Kidney (tissue), 13 donors: ENCODE measurements at regions not wholly inside any gene's neighbourhood (a gene's known extent, or its start where the extent isn't known, plus 50 kb on each side); places are given as distances from the start of the nearest gene placed in this dataset.

ENCODE experiments used
- DNase-seq, 5 donors: peaks; one replicate each; pipeline ENCODE4 v3.0.0-alpha.2; 2013 to 2020
- FAIRE-seq: peaks from 2 replicates; lab custom pipeline; 2012; peaks lifted over from hg19 to GRCh38; lab: Jason Lieb, UNC
- H3K27ac ChIP-seq, 2 donors: one replicate each; pipeline ENCODE4 v1.7.0; 2013; ENCODE audit warnings: low read depth in 2 of 2, low read length in 2 of 2, inconsistent platforms in 1 of 2
- H3K27me3 ChIP-seq: one replicate; pipeline ENCODE4 v1.7.1; 2013; ENCODE audit warnings: low read length, inconsistent platforms; ENCODE audit not compliant: control insufficient read depth, insufficient read depth
- H3K36me3 ChIP-seq, 3 donors: one replicate each; pipeline versions ENCODE4 v1.7.0 to v1.7.1; 2013; ENCODE audit warnings: low read length in 3 of 3, control low read depth in 1 of 3, inconsistent platforms in 1 of 3; ENCODE audit not compliant: insufficient read depth in 3 of 3, control insufficient read depth in 2 of 3
- H3K4me1 ChIP-seq, 3 donors: one replicate each; pipeline versions ENCODE4 v1.7.0 to v1.7.1; 2013; ENCODE audit warnings: low read length in 3 of 3, inconsistent platforms in 1 of 3, low read depth in 1 of 3; ENCODE audit not compliant: control insufficient read depth in 2 of 3, insufficient read depth in 2 of 3
- H3K4me3 ChIP-seq, 3 donors: one replicate each; pipeline versions ENCODE4 v1.7.0 to v1.8.1; 2013; ENCODE audit warnings: low read length in 3 of 3, control low read depth in 1 of 3, inconsistent platforms in 1 of 3
- H3K9ac ChIP-seq, 3 donors: one replicate each; pipeline versions ENCODE4 v1.7.0 to v1.7.1; 2013; ENCODE audit warnings: low read length in 3 of 3, control low read depth in 1 of 3, inconsistent platforms in 1 of 3
- H3K9me3 ChIP-seq, 3 donors: one replicate each; pipeline versions ENCODE4 v1.7.0 to v1.7.1; 2013; ENCODE audit warnings: low read length in 3 of 3, control low read depth in 1 of 3, inconsistent platforms in 1 of 3; ENCODE audit not compliant: control insufficient read depth in 2 of 3, insufficient read depth in 1 of 3
- intact Hi-C: fragments of 100-400 bp; cut with DNase I; formaldehyde crosslinking; loops from one replicate; pipeline ENCODE4 v1.11.1; 2022
- TF ChIP-seq, protein P1 (sequence below): IDR thresholded peaks from 3 replicates; pipeline ENCODE4 v1.5.1; 2012; ENCODE audit warnings: mild to moderate bottlenecking, moderate library complexity, borderline replicate concordance; ENCODE audit not compliant: insufficient read depth; ENCODE audit errors: extremely low read depth
- donor health status: control.
- donor health status: control.
- donor health status: control.
- donor health status: control.
- donor health status: control.
- donor health status: DM: yes; HTN: yes; CAD: no.
- donor health status: Normal renal cell carcinoma (clear cell type).

DNA sequence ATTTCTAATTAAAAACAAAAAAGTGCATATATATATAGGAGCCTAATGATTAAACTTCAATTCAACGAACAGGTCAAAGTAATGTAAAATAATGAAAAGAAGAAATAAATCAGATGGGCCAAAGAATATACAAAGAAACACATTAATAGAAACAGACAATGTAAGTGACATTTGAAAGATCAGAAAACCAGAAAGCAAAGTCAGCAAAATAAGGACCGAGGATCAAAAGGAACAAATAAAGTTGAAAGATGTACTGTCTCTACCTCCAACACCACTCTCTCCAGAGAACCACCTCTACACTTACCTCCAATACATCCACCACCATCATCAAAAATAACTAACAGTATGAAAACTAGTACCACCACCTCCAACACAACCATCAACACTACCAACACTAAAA lies 1226.3 kb upstream of the NCAM2 start:
- Histone ChIP-seq H3K9ac (no peak overlapping the region), H3K4me3 (no peak overlapping the region), H3K36me3 (no peaks in the 10 kb centered on the region), H3K27ac (no peak overlapping the region), H3K27me3 (no peaks in the 10 kb centered on the region), H3K4me1 (no peaks in the 10 kb centered on the region), H3K9me3 (no peaks in the 10 kb centered on the region)
- FAIRE-seq (no peak), DNase-seq (no peak)
- TF ChIP-seq, protein P1, sequence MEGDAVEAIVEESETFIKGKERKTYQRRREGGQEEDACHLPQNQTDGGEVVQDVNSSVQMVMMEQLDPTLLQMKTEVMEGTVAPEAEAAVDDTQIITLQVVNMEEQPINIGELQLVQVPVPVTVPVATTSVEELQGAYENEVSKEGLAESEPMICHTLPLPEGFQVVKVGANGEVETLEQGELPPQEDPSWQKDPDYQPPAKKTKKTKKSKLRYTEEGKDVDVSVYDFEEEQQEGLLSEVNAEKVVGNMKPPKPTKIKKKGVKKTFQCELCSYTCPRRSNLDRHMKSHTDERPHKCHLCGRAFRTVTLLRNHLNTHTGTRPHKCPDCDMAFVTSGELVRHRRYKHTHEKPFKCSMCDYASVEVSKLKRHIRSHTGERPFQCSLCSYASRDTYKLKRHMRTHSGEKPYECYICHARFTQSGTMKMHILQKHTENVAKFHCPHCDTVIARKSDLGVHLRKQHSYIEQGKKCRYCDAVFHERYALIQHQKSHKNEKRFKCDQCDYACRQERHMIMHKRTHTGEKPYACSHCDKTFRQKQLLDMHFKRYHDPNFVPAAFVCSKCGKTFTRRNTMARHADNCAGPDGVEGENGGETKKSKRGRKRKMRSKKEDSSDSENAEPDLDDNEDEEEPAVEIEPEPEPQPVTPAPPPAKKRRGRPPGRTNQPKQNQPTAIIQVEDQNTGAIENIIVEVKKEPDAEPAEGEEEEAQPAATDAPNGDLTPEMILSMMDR: no peak
- intact Hi-C loops: no loop called here

DNA sequence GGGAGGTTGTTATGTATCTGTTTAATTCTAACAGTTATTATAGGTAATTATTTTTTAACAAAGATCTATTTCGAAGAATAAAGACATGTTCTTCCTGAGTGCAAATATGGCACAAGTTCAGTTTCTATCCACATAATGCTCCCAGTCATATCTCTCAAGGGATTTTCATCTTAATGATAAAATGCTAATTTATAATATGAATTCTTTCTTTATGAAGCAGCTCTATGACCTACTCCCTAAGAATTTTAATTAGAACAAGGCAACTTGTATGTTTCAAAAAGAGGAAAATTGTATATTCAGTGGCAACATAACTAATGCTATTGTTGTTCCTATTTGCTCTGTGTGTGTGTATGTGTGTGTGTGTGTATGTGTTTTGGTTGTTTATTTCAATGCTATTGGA lies 1222.1 kb upstream of the NCAM2 start:
- no peak for FAIRE-seq

DNA sequence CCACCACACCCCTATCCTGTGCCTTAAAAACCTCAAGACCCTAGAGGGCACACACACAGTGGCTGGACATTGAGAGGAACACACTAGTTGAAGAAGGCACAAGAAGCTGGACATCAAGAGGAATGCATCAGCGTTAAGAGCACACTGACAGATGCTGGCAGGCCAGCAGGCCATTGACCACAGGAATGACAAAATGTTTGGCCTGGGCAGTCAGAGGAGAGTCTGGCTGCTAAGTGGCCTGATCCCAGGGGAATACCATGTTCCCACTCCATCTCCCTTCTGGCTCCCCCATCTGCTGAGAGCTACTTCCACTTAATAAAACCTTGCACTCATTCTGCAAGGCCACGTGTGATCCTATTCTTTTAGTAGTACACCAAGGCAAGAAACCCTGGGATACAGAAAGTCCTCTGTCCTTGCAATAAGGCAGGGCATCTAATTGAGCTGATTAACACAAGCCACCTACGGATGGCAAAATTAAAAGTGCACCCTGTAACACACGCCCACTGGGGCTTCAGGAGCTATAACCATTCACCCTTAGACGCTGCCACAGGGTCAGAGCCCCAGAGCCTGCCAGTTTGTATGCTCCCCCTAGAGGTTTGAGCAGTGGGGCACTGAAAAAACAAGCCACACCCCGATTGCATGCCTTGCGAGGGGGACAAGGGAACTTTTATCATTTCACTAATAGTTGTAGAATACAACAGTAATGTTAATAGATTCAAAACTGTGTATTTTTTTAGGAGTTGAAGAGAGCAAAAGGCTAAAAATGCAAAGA lies 1216.1 kb upstream of the NCAM2 start:
- TF ChIP-seq, protein P1: no peak
- FAIRE-seq: no peak
- Histone ChIP-seq H3K4me3 (no peak overlapping the region), H3K9ac (no peak overlapping the region), H3K27ac (no peak overlapping the region), H3K27me3 (no peaks in the 10 kb centered on the region), H3K9me3 (peaks cover 0 to 4% (median 0%) of the 10 kb centered on the region in 3 donors), H3K4me1 (no peaks in the 10 kb centered on the region), H3K36me3 (no peaks in the 10 kb centered on the region)
- intact Hi-C loops: no loop called here
- DNase-seq: no peak

More for the DNA sequence above, 1222.1 kb upstream of the NCAM2 start:
- no peak overlapping the region for H3K4me3 ChIP-seq
- H3K9me3 ChIP-seq: peaks cover 0 to 4% (median 0%) of the 10 kb centered on the region in 3 donors
- no peaks in the 10 kb centered on the region for H3K36me3 ChIP-seq
- no peak overlapping the region for H3K9ac ChIP-seq
- intact Hi-C loops: no loop called here
- H3K27ac ChIP-seq: no peak overlapping the region
- DNase-seq: no peak
- TF ChIP-seq, protein P1: no peak
- no peaks in the 10 kb centered on the region for H3K27me3 ChIP-seq
- H3K4me1 ChIP-seq: no peaks in the 10 kb centered on the region
